Esophagus muscularis mucosa (tissue), 4 donors: ENCODE measurements at regions not wholly inside any gene's neighbourhood (a gene's known extent, or its start where the extent isn't known, plus 50 kb on each side); places are given as distances from the start of the nearest gene placed in this dataset.

Experiments used
- EP300 ChIP-seq: sonication (generic); formaldehyde crosslinking; IDR thresholded peaks from one replicate; pipeline ENCODE4 v1.6.1; 2017; ENCODE audit warnings: antibody characterized with exemption
- POLR2A ChIP-seq: fragments of 450-650 bp; IDR thresholded peaks from one replicate; pipeline ENCODE4 v1.6.1; 2017; ENCODE audit warnings: antibody characterized with exemption, moderate library complexity, mild to moderate bottlenecking, low read depth
- POLR2AphosphoS5 ChIP-seq, 2 donors: sonication (generic); formaldehyde crosslinking; IDR thresholded peaks; one replicate each; pipeline ENCODE4 v1.6.1; 2017; ENCODE audit warnings: antibody characterized with exemption in 2 of 2
- TF ChIP-seq, protein P1 (sequence below), 3 experiments: fragments of 200-600 bp in 2 of 3; fragments of 450-650 bp in 1 of 3; sonication (generic) in 2 of 3; IDR thresholded peaks; one replicate each; pipeline ENCODE4 v1.5.1; 2017 to 2019; ENCODE audit warnings: antibody characterized with exemption in 3 of 3, mild to moderate bottlenecking in 2 of 3, moderate library complexity in 1 of 3

DNA sequence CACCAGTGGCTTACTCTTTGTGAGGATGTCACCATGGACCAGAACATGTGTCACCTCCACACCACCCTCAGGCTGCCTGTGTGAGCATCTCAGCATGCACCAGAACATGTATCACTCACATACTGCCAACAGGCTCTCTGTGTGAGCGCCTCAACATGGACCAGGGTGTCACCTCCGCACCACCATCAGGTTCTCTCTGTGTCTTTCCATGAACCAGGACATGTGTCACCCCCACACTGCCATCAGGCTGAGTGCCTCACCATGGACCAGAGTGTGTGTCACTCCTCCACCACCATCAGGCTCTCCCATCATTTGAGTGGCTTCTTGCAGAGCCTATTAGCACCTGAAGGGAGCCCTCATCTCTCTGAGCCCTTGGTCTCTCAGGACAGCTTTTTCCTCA lies 125.2 kb downstream of the ZNF648 start:
- no peak for TF ChIP-seq POLR2AphosphoS5 (IDR thresholded peaks at IDR 0.05)
- TF ChIP-seq, protein P1, sequence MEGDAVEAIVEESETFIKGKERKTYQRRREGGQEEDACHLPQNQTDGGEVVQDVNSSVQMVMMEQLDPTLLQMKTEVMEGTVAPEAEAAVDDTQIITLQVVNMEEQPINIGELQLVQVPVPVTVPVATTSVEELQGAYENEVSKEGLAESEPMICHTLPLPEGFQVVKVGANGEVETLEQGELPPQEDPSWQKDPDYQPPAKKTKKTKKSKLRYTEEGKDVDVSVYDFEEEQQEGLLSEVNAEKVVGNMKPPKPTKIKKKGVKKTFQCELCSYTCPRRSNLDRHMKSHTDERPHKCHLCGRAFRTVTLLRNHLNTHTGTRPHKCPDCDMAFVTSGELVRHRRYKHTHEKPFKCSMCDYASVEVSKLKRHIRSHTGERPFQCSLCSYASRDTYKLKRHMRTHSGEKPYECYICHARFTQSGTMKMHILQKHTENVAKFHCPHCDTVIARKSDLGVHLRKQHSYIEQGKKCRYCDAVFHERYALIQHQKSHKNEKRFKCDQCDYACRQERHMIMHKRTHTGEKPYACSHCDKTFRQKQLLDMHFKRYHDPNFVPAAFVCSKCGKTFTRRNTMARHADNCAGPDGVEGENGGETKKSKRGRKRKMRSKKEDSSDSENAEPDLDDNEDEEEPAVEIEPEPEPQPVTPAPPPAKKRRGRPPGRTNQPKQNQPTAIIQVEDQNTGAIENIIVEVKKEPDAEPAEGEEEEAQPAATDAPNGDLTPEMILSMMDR (IDR thresholded peaks at IDR 0.05), result no peak
- TF ChIP-seq POLR2A, result no peak
- no peak for TF ChIP-seq EP300
